A549 (cell line): ENCODE measurements at regions not wholly inside any gene's neighbourhood (a gene's known extent, or its start where the extent isn't known, plus 50 kb on each side); places are given as distances from the start of the nearest gene placed in this dataset.
"Not testable (repeated sequence)": the region's sequence is repeated elsewhere in the genome, so short reads cannot be mapped to it uniquely, and the experiment has no call there.

ENCODE experiments used
- CBX2 ChIP-seq: fragments of 200-600 bp; sonication (generic); IDR thresholded peaks from 2 replicates; pipeline ENCODE4 v1.6.1; 2016; ENCODE audit warnings: low read depth, mild to moderate bottlenecking, borderline replicate concordance
- CEBPB ChIP-seq, 2 experiments: fragments of >200 bp in 1 of 2; sonication (Bioruptor Twin) in 1 of 2; formaldehyde crosslinking in 1 of 2; IDR thresholded peaks; 2 replicates each; pipeline ENCODE4 v1.6.1; 2012 to 2016
- CHD2 ChIP-seq: fragments of 150-350 bp; IDR thresholded peaks from 2 replicates; pipeline ENCODE4 v1.6.1; 2014; ENCODE audit warnings: low read length; ENCODE audit not compliant: partially characterized antibody
- EP300 ChIP-seq, 2 experiments: fragments of >200 bp; sonication (Bioruptor Twin); formaldehyde crosslinking; IDR thresholded peaks; 2 replicates in 1 of 2; 3 replicates in 1 of 2; pipeline ENCODE4 v1.6.1; 2016 to 2017
- JUN ChIP-seq, 2 experiments: fragments of >200 bp; sonication (Bioruptor Twin); formaldehyde crosslinking; IDR thresholded peaks; 2 replicates in 1 of 2; 3 replicates in 1 of 2; pipeline ENCODE4 v1.6.1; 2016 to 2017
- KDM1A ChIP-seq: fragments of 200-600 bp; sonication (generic); IDR thresholded peaks from 2 replicates; pipeline ENCODE4 v1.6.1; 2016; ENCODE audit warnings: low read depth, mild to moderate bottlenecking
- KDM5A ChIP-seq: fragments of 200-600 bp; sonication (generic); IDR thresholded peaks from 2 replicates; pipeline ENCODE4 v1.6.1; 2016; ENCODE audit warnings: antibody characterized with exemption, mild to moderate bottlenecking
- MAFK ChIP-seq: fragments of 450-650 bp; IDR thresholded peaks from 2 replicates; pipeline ENCODE4 v1.6.1; 2014; ENCODE audit not compliant: partially characterized antibody
- PBX3 ChIP-seq: IDR thresholded peaks from 2 replicates; pipeline ENCODE4 v1.6.1; 2012
- POLR2A ChIP-seq: IDR thresholded peaks from 2 replicates; pipeline ENCODE4 v1.6.1; 2012; ENCODE audit warnings: mild to moderate bottlenecking, low read length
- RCOR1 ChIP-seq: fragments of 150-350 bp; IDR thresholded peaks from 2 replicates; pipeline ENCODE4 v1.6.1; 2014; ENCODE audit warnings: antibody characterized with exemption, low read length, low read depth
- RNF2 ChIP-seq: fragments of 200-600 bp; sonication (generic); IDR thresholded peaks from 2 replicates; pipeline ENCODE4 v1.6.1; 2016; ENCODE audit warnings: low read depth, mild to moderate bottlenecking, antibody characterized with exemption, moderate library complexity, borderline replicate concordance
- SMC3 ChIP-seq: fragments of >200 bp; sonication (Bioruptor Twin); formaldehyde crosslinking; IDR thresholded peaks from 3 replicates; pipeline ENCODE4 v1.6.1; 2018; ENCODE audit warnings: inconsistent platforms
- TF ChIP-seq, protein P1 (sequence below): fragments of >200 bp; sonication (Bioruptor Twin); formaldehyde crosslinking; IDR thresholded peaks from 3 replicates; pipeline ENCODE4 v1.5.1; 2016

DNA sequence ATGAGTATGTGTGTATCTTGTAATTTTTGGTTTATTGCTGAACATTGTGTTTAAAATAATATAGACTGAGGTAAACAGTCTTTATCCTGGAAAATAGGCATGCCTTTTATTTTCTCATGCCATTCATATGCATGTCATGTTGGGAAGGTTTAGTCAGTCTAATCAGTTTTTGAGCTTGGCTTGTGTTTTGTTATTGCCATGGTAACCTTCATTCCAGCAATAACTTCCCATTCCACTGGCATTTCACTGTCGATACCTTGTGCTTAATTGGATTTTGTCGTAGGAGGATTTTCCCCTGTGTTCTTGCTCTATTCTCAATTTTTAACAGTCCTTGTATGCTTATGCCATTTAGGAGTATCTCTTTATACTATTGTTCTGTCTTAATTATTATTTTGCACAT is 563.6 kb downstream of the TTLL7 start:
- not testable (repeated sequence) for TF ChIP-seq RCOR1; POLR2A; CBX2; PBX3; KDM5A; EP300 (IDR thresholded peaks at IDR 0.05); SMC3; KDM1A; CHD2; MAFK; JUN (IDR thresholded peaks at IDR 0.05); RNF2; CEBPB (IDR thresholded peaks at IDR 0.05)
- TF ChIP-seq, protein P1, sequence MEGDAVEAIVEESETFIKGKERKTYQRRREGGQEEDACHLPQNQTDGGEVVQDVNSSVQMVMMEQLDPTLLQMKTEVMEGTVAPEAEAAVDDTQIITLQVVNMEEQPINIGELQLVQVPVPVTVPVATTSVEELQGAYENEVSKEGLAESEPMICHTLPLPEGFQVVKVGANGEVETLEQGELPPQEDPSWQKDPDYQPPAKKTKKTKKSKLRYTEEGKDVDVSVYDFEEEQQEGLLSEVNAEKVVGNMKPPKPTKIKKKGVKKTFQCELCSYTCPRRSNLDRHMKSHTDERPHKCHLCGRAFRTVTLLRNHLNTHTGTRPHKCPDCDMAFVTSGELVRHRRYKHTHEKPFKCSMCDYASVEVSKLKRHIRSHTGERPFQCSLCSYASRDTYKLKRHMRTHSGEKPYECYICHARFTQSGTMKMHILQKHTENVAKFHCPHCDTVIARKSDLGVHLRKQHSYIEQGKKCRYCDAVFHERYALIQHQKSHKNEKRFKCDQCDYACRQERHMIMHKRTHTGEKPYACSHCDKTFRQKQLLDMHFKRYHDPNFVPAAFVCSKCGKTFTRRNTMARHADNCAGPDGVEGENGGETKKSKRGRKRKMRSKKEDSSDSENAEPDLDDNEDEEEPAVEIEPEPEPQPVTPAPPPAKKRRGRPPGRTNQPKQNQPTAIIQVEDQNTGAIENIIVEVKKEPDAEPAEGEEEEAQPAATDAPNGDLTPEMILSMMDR: not testable (repeated sequence)
